Effector memory CD8-positive, alpha-beta T cell (primary cell): ENCODE measurements at regions not wholly inside any gene's neighbourhood (a gene's known extent, or its start where the extent isn't known, plus 50 kb on each side); places are given as distances from the start of the nearest gene placed in this dataset.

Source experiments
- ATAC-seq: fragments of 150-1000 bp; cut with Tn5 transposase; replicated peaks from 2 replicates; pipeline ENCODE4 v1.10.0; 2021; ENCODE audit warnings: mild to moderate bottlenecking, moderate library complexity
- DNase-seq, 3 experiments: peaks; one replicate each; pipeline ENCODE4 v3.0.0; 2021
- H3K27ac Mint-ChIP-seq, 2 donors: one replicate each; pipeline ENCODE4 v1.8.0; 2022; ENCODE audit warnings: mild to moderate bottlenecking in 2 of 2, mixed read lengths in 2 of 2, moderate library complexity in 2 of 2
- H3K27me3 Mint-ChIP-seq, 2 donors: one replicate each; pipeline ENCODE4 v1.8.0; 2022; ENCODE audit warnings: mixed read lengths in 2 of 2
- H3K36me3 Mint-ChIP-seq: one replicate; pipeline ENCODE4 v1.8.0; 2022; ENCODE audit warnings: mild to moderate bottlenecking, moderate library complexity, mixed read lengths; ENCODE audit not compliant: insufficient read depth
- H3K4me1 Mint-ChIP-seq, 2 donors: one replicate each; pipeline ENCODE4 v1.8.0; 2022; ENCODE audit warnings: low read depth in 2 of 2, mixed read lengths in 2 of 2
- H3K4me3 Mint-ChIP-seq, 2 donors: one replicate each; pipeline ENCODE4 v1.8.0; 2022; ENCODE audit warnings: mild to moderate bottlenecking in 2 of 2, mixed read lengths in 2 of 2, moderate library complexity in 2 of 2
- H3K9me3 Mint-ChIP-seq, 2 donors: one replicate each; pipeline ENCODE4 v1.8.0; 2022; ENCODE audit warnings: mixed read lengths in 2 of 2

GRCh38 chr6:170184316-170184715, 106.6 kb downstream of the DLL1 start:
- DNase-seq = peak in 2 of 3 experiments; percentile 11 to 17
- Mint-ChIP-seq H3K4me3 (no peak overlapping the region), H3K36me3 (no peaks in the 10 kb centered on the region), H3K9me3 (peaks cover 3 to 16% of the 10 kb centered on the region in 2 donors), H3K27me3 (peaks cover 0 to 6% of the 10 kb centered on the region in 2 donors), H3K4me1 (peaks cover 8 to 16% of the 10 kb centered on the region in 2 donors), H3K27ac (no peak overlapping the region)
- ATAC-seq = peak; percentile 84

GRCh38 chr6:170183521-170183920, 107.4 kb downstream of the DLL1 start:
- DNase-seq (no peak), ATAC-seq (no peak)
- Mint-ChIP-seq H3K27ac (no peak overlapping the region), H3K4me3 (no peak overlapping the region), H3K36me3 (no peaks in the 10 kb centered on the region), H3K27me3 (no peaks in the 10 kb centered on the region), H3K4me1 (peaks cover 8 to 16% of the 10 kb centered on the region in 2 donors), H3K9me3 (peaks cover 3 to 16% of the 10 kb centered on the region in 2 donors)

GRCh38 chr6:170182781-170183120, 108.1 kb downstream of the DLL1 start:
- H3K4me1 Mint-ChIP-seq = peaks cover 8 to 16% of the 10 kb centered on the region in 2 donors
- ATAC-seq = no peak
- H3K4me3 Mint-ChIP-seq = no peak overlapping the region
- H3K9me3 Mint-ChIP-seq = peaks cover 3 to 16% of the 10 kb centered on the region in 2 donors
- H3K27ac Mint-ChIP-seq = peak overlapping the region in 1 of 2 donors; percentile 21
- no peaks in the 10 kb centered on the region for H3K27me3 Mint-ChIP-seq
- no peaks in the 10 kb centered on the region for H3K36me3 Mint-ChIP-seq
- DNase-seq = no peak

- H3K36me3 Mint-ChIP-seq = no peaks in the 10 kb centered on the region
- H3K9me3 Mint-ChIP-seq = peaks cover 3 to 16% of the 10 kb centered on the region in 2 donors
- no peak for ATAC-seq
- peak overlapping the region in 1 of 2 donors; percentile 21 for H3K27ac Mint-ChIP-seq
- no peaks in the 10 kb centered on the region for H3K27me3 Mint-ChIP-seq
- no peak for DNase-seq
- no peak overlapping the region for H3K4me3 Mint-ChIP-seq
- H3K4me1 Mint-ChIP-seq = peaks cover 8 to 16% of the 10 kb centered on the region in 2 donors
Measured at GRCh38 chr6:170182093-170182780, 108.6 kb downstream of the DLL1 start.

GRCh38 chr6:170181338-170181690, 109.6 kb downstream of the DLL1 start:
- peaks cover 5% of the 10 kb centered on the region for H3K36me3 Mint-ChIP-seq
- no peak overlapping the region for H3K27ac Mint-ChIP-seq
- no peak for DNase-seq
- peaks cover 5 to 16% of the 10 kb centered on the region in 2 donors for H3K9me3 Mint-ChIP-seq
- no peak overlapping the region for H3K4me3 Mint-ChIP-seq
- H3K27me3 Mint-ChIP-seq = no peaks in the 10 kb centered on the region
- peaks cover 13 to 19% of the 10 kb centered on the region in 2 donors for H3K4me1 Mint-ChIP-seq
- no peak for ATAC-seq

GRCh38 chr6:170180671-170181337, 110.1 kb downstream of the DLL1 start:
- H3K27me3 Mint-ChIP-seq = no peaks in the 10 kb centered on the region
- DNase-seq = no peak
- peaks cover 5 to 16% of the 10 kb centered on the region in 2 donors for H3K9me3 Mint-ChIP-seq
- no peak for ATAC-seq
- peaks cover 13 to 19% of the 10 kb centered on the region in 2 donors for H3K4me1 Mint-ChIP-seq
- H3K36me3 Mint-ChIP-seq = peaks cover 6% of the 10 kb centered on the region
- H3K27ac Mint-ChIP-seq = no peak overlapping the region
- H3K4me3 Mint-ChIP-seq = no peak overlapping the region

GRCh38 chr6:170179616-170180324, 111.1 kb downstream of the DLL1 start:
- DNase-seq (no peak), ATAC-seq (no peak)
- Mint-ChIP-seq H3K9me3 (peaks cover 5 to 16% of the 10 kb centered on the region in 2 donors), H3K36me3 (peaks cover 10% of the 10 kb centered on the region), H3K4me3 (no peak overlapping the region), H3K27me3 (no peaks in the 10 kb centered on the region), H3K4me1 (peaks cover 13 to 19% of the 10 kb centered on the region in 2 donors), H3K27ac (no peak overlapping the region)

GRCh38 chr6:170178561-170179477, 112.1 kb downstream of the DLL1 start:
- ATAC-seq (no peak), DNase-seq (no peak)
- Mint-ChIP-seq H3K36me3 (peaks cover 10% of the 10 kb centered on the region), H3K27me3 (peaks cover 2 to 4% of the 10 kb centered on the region in 2 donors), H3K27ac (no peak overlapping the region), H3K9me3 (peaks cover 5 to 15% of the 10 kb centered on the region in 2 donors), H3K4me3 (no peak overlapping the region), H3K4me1 (peaks cover 13 to 16% of the 10 kb centered on the region in 2 donors)

- peaks cover 10% of the 10 kb centered on the region for H3K36me3 Mint-ChIP-seq
- peaks cover 2 to 7% of the 10 kb centered on the region in 2 donors for H3K9me3 Mint-ChIP-seq
- H3K27me3 Mint-ChIP-seq = peaks cover 10 to 12% of the 10 kb centered on the region in 2 donors
- H3K4me1 Mint-ChIP-seq = peaks cover 13% of the 10 kb centered on the region in 2 donors
- ATAC-seq (no peak), DNase-seq (no peak)
- no peak overlapping the region for H3K27ac Mint-ChIP-seq
- H3K4me3 Mint-ChIP-seq = no peak overlapping the region
Measured at GRCh38 chr6:170177772-170178560, 112.9 kb downstream of the DLL1 start.

GRCh38 chr6:170176898-170177771, 113.7 kb downstream of the DLL1 start:
- DNase-seq = no peak
- Mint-ChIP-seq H3K4me3 (no peak overlapping the region), H3K9me3 (peaks cover 2 to 4% of the 10 kb centered on the region in 2 donors), H3K4me1 (peaks cover 9 to 10% of the 10 kb centered on the region in 2 donors), H3K36me3 (peaks cover 10% of the 10 kb centered on the region), H3K27ac (peak overlapping the region; percentile 90 to 95), H3K27me3 (peaks cover 18 to 21% of the 10 kb centered on the region in 2 donors)
- no peak for ATAC-seq

GRCh38 chr6:170176136-170176897, 114.6 kb downstream of the DLL1 start:
- H3K27ac Mint-ChIP-seq = peak overlapping the region; percentile 90 to 95

More at GRCh38 chr6:170176136-170176897, 114.6 kb downstream of the DLL1 start:
- ATAC-seq = no peak
- peaks cover 0 to 2% of the 10 kb centered on the region in 2 donors for H3K9me3 Mint-ChIP-seq
- peaks cover 5 to 6% of the 10 kb centered on the region in 2 donors for H3K4me1 Mint-ChIP-seq
- H3K27me3 Mint-ChIP-seq = peaks cover 27 to 29% of the 10 kb centered on the region in 2 donors
- peaks cover 10% of the 10 kb centered on the region for H3K36me3 Mint-ChIP-seq
- DNase-seq = no peak
- no peak overlapping the region for H3K4me3 Mint-ChIP-seq
